B cell (primary cell): ENCODE measurements at regions not wholly inside any gene's neighbourhood (a gene's known extent, or its start where the extent isn't known, plus 50 kb on each side); places are given as distances from the start of the nearest gene placed in this dataset.

ENCODE experiments used
- ATAC-seq: fragments of 200-7000 bp; cut with Tn5 transposase; one replicate; pipeline ENCODE4 v1.10.0; 2021; ENCODE audit warnings: low read depth, mild to moderate bottlenecking, moderate number of reproducible peaks, moderate library complexity
- CTCF ChIA-PET: fragments of 350-600 bp; sonication (Branson Sonifier 250); formaldehyde crosslinking; loops from one replicate; lab custom pipeline; 2021; ENCODE audit warnings: antibody characterized with exemption, inconsistent platforms; lab: Charles Lee
- POLR2A ChIA-PET: fragments of 350-600 bp; sonication (Branson Sonifier 250); formaldehyde crosslinking; loops from one replicate; lab custom pipeline; 2021; ENCODE audit warnings: antibody characterized with exemption; lab: Charles Lee
- DNase-seq: peaks from one replicate; pipeline ENCODE4 v3.0.0; 2013
- H2AFZ ChIP-seq: 2 replicates; pipeline ENCODE4 v1.6.1; 2012; ENCODE audit warnings: mild to moderate bottlenecking, low read depth, low read length; ENCODE audit not compliant: insufficient read depth, poor library complexity, severe bottlenecking
- H3K27ac ChIP-seq, 2 donors: 1 replicate in 1 of 2; 2 replicates in 1 of 2; pipeline ENCODE4 v1.5.1; 2012 to 2013; ENCODE audit warnings: low read length in 2 of 2, mild to moderate bottlenecking in 2 of 2, moderate library complexity in 1 of 2
- H3K27me3 ChIP-seq, 4 experiments: fragments of 200-600 bp in 1 of 4; sonication (generic) in 1 of 4; replicated peaks in 1 of 4; 1 replicate in 2 of 4; 2 replicates in 2 of 4; pipeline versions ENCODE4 v1.6.1 to v1.7.0; 2013 to 2016; ENCODE audit warnings: low read length in 3 of 4, mild to moderate bottlenecking in 2 of 4, mixed read lengths in 1 of 4, moderate library complexity in 1 of 4; ENCODE audit not compliant: insufficient read depth in 4 of 4, control insufficient read depth in 3 of 4; ENCODE audit errors: control extremely low read depth in 1 of 4
- H3K36me3 ChIP-seq, 2 experiments: replicated peaks in 1 of 2; 1 replicate in 1 of 2; 2 replicates in 1 of 2; pipeline versions ENCODE4 v1.6.1 to v1.7.1; 2013; ENCODE audit warnings: low read length in 1 of 2; ENCODE audit not compliant: insufficient read depth in 2 of 2, control insufficient read depth in 1 of 2; ENCODE audit errors: control extremely low read depth in 1 of 2, extremely low read depth in 1 of 2
- H3K4me1 ChIP-seq, 2 donors: fragments of 200-600 bp in 1 of 2; sonication (generic) in 1 of 2; 1 replicate in 1 of 2; 2 replicates in 1 of 2; pipeline versions ENCODE4 v1.5.1 to v1.6.1; 2013 to 2017; ENCODE audit warnings: low read length in 2 of 2; ENCODE audit not compliant: control insufficient read depth in 2 of 2, insufficient read depth in 2 of 2
- H3K4me2 ChIP-seq: replicated peaks from 2 replicates; pipeline ENCODE3; 2012; ENCODE audit warnings: mild to moderate bottlenecking, low read depth, low read length; ENCODE audit not compliant: poor library complexity, severe bottlenecking
- H3K4me3 ChIP-seq, 5 experiments: fragments of 200-600 bp in 1 of 5; sonication (generic) in 1 of 5; 1 replicate in 3 of 5; 2 replicates in 2 of 5; pipeline versions ENCODE4 v1.5.1 to v1.7.0; 2011 to 2016; ENCODE audit warnings: low read length in 4 of 5, mild to moderate bottlenecking in 4 of 5, low read depth in 2 of 5, control low read depth in 1 of 5, moderate library complexity in 1 of 5; ENCODE audit not compliant: insufficient read depth in 1 of 5; ENCODE audit errors: control extremely low read depth in 1 of 5, extremely low read depth in 1 of 5
- H3K79me2 ChIP-seq: fragments of 200-600 bp; sonication (generic); one replicate; pipeline ENCODE4 v1.6.0; 2016; ENCODE audit warnings: low read length; ENCODE audit not compliant: control insufficient read depth, insufficient read depth
- H3K9ac ChIP-seq: fragments of 200-600 bp; sonication (generic); 2 replicates; pipeline ENCODE4 v1.6.1; 2017; ENCODE audit warnings: mild to moderate bottlenecking, low read length, moderate library complexity
- H3K9me3 ChIP-seq, 3 donors: one replicate each; pipeline versions ENCODE4 v1.6.1 to v1.7.1; 2013; ENCODE audit warnings: low read length in 2 of 3; ENCODE audit not compliant: control insufficient read depth in 2 of 3, insufficient read depth in 1 of 3; ENCODE audit errors: control extremely low read depth in 1 of 3
- H4K20me1 ChIP-seq: 2 replicates; pipeline ENCODE4 v1.6.0; 2012; ENCODE audit warnings: mild to moderate bottlenecking, low read length; ENCODE audit not compliant: insufficient read depth, control insufficient read depth, poor library complexity, severe bottlenecking
- H3K27ac Mint-ChIP-seq: one replicate; pipeline ENCODE4 v1.8.0; 2021; ENCODE audit warnings: mixed read lengths
- H3K27me3 Mint-ChIP-seq: one replicate; pipeline ENCODE4 v1.8.0; 2021; ENCODE audit warnings: mixed read lengths
- H3K4me1 Mint-ChIP-seq: one replicate; pipeline ENCODE4 v1.8.0; 2021; ENCODE audit warnings: mixed read lengths
- H3K4me3 Mint-ChIP-seq: one replicate; pipeline ENCODE4 v1.8.0; 2021; ENCODE audit warnings: mixed read lengths
- H3K9me3 Mint-ChIP-seq: one replicate; pipeline ENCODE4 v1.8.0; 2022; ENCODE audit warnings: mixed read lengths; ENCODE audit not compliant: insufficient read depth
- EZH2 ChIP-seq: IDR thresholded peaks from 2 replicates; pipeline ENCODE4 v1.6.1; 2012; ENCODE audit warnings: borderline replicate concordance, low read depth, mild to moderate bottlenecking, moderate library complexity, low read length; ENCODE audit not compliant: insufficient read depth, poor library complexity, severe bottlenecking
- intact Hi-C: fragments of 100-400 bp; cut with micrococcal nuclease; formaldehyde crosslinking; loops from one replicate; pipeline ENCODE4 v1.10.0; 2022
- TF ChIP-seq, protein P1 (sequence below): fragments of 200-600 bp; IDR thresholded peaks from one replicate; pipeline ENCODE4 v1.8.0; 2022; ENCODE audit warnings: antibody characterized with exemption, mild to moderate bottlenecking

DNA sequence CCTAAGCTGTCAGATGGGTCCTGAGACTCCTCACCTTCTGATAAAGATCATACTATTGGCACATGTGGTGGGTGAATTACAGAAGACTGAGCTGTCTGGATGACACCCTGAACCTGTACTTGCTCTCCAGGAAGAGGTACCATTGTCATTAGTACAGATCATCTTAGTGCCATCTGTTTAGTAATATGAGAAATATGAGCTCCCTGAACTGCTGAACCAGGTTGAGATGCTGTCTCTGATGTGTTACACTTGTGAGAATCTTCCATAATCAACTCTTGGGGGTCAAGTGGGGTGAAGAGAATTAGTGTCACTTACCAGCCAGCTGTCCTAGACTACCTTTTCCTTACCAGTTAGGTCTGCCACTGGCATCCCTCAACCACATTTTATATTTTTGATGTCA is 531.0 kb downstream of the EPHA7 start:
- Histone ChIP-seq H3K4me3 (no peak overlapping the region), H3K9me3 (peaks cover 0 to 11% (median 3%) of the 10 kb centered on the region in 3 donors), H3K27ac (no peak overlapping the region), H3K27me3 (no peaks in the 10 kb centered on the region), H3K9ac (no peak overlapping the region), H4K20me1 (no peaks in the 10 kb centered on the region), H2AFZ (no peak overlapping the region), H3K36me3 (no peaks in the 10 kb centered on the region), H3K4me1 (no peaks in the 10 kb centered on the region), H3K4me2 (no peak overlapping the region), H3K79me2 (no peaks in the 10 kb centered on the region)
- Mint-ChIP-seq H3K9me3 (peaks cover 6% of the 10 kb centered on the region), H3K27me3 (no peaks in the 10 kb centered on the region), H3K4me1 (no peaks in the 10 kb centered on the region), H3K27ac (no peak overlapping the region), H3K4me3 (no peak overlapping the region)
- DNase-seq (no peak), ATAC-seq (no peak)
- intact Hi-C loops: no loop called here
- CTCF ChIA-PET: no interaction called here
- POLR2A ChIA-PET: no interaction called here
- TF ChIP-seq, protein P1, sequence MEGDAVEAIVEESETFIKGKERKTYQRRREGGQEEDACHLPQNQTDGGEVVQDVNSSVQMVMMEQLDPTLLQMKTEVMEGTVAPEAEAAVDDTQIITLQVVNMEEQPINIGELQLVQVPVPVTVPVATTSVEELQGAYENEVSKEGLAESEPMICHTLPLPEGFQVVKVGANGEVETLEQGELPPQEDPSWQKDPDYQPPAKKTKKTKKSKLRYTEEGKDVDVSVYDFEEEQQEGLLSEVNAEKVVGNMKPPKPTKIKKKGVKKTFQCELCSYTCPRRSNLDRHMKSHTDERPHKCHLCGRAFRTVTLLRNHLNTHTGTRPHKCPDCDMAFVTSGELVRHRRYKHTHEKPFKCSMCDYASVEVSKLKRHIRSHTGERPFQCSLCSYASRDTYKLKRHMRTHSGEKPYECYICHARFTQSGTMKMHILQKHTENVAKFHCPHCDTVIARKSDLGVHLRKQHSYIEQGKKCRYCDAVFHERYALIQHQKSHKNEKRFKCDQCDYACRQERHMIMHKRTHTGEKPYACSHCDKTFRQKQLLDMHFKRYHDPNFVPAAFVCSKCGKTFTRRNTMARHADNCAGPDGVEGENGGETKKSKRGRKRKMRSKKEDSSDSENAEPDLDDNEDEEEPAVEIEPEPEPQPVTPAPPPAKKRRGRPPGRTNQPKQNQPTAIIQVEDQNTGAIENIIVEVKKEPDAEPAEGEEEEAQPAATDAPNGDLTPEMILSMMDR: no peak
- TF ChIP-seq EZH2: no peak

DNA sequence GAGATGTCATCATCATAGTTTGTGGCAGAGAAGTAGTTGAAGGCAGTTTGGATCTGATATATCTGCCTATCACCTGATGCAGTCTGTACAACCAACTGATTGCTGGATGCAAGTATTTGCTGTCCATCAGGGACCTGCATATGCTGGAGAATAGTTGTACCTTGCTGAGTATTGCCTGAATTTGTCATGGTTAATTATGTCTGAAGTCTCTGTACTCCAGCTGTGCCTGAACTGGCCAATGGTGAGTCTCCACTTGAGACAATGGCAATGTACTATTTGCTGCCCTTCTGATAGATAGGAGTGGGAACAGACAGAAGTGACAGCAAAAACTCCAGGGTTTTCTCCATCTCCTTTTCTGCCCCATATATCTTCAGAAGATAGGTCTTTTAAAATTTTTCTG is 531.5 kb downstream of the EPHA7 start:
- no peaks in the 10 kb centered on the region for H3K4me1 Mint-ChIP-seq
- H3K27me3 Mint-ChIP-seq: no peaks in the 10 kb centered on the region
- no peak overlapping the region for H3K4me2 ChIP-seq
- CTCF ChIA-PET: no interaction called here
- no peak overlapping the region for H3K4me3 Mint-ChIP-seq
- H3K9me3 Mint-ChIP-seq: peaks cover 6% of the 10 kb centered on the region
- H3K9me3 ChIP-seq: peaks cover 0 to 11% (median 3%) of the 10 kb centered on the region in 3 donors
- no peak overlapping the region for H3K27ac Mint-ChIP-seq
- no peak overlapping the region for H2AFZ ChIP-seq
- H3K79me2 ChIP-seq: no peaks in the 10 kb centered on the region
- POLR2A ChIA-PET: no interaction called here
- intact Hi-C loops: no loop called here
- no peaks in the 10 kb centered on the region for H4K20me1 ChIP-seq
- no peak for ATAC-seq
- no peak for TF ChIP-seq EZH2
- TF ChIP-seq, protein P1: no peak
- H3K27me3 ChIP-seq: no peaks in the 10 kb centered on the region
- no peaks in the 10 kb centered on the region for H3K36me3 ChIP-seq
- H3K9ac ChIP-seq: no peak overlapping the region
- no peak for DNase-seq
- H3K4me1 ChIP-seq: no peaks in the 10 kb centered on the region
- no peak overlapping the region for H3K27ac ChIP-seq
- H3K4me3 ChIP-seq: no peak overlapping the region
